ENCODE measurements at regions not wholly inside any gene's neighbourhood (a gene's known extent, or its start where the extent isn't known, plus 50 kb on each side); places are given as distances from the start of the nearest gene placed in this dataset.
"Not testable (repeated sequence)": the region's sequence is repeated elsewhere in the genome, so short reads cannot be mapped to it uniquely, and the experiment has no call there.

- no peak for DNase-seq (ENCODE audit: low spot score)
Observed at GRCh38 chr5:125609011-125609410, 814.2 kb upstream of the GRAMD2B start.

- no peak for DNase-seq (ENCODE audit: low spot score)
Observed at GRCh38 chr5:125610892-125611291, 812.3 kb upstream of the GRAMD2B start.

GRCh38 chr5:125611541-125611940 is 811.7 kb upstream of the GRAMD2B start:
- DNase-seq (ENCODE audit: low spot score): no peak

GRCh38 chr5:125612181-125612721 is 811.0 kb upstream of the GRAMD2B start:
- no peak for DNase-seq (ENCODE audit: low spot score)

- DNase-seq (ENCODE audit: low spot score): no peak
Observed at GRCh38 chr5:125612776-125613175, 810.4 kb upstream of the GRAMD2B start.

- DNase-seq (ENCODE audit: low spot score): no peak
Observed at GRCh38 chr5:125630237-125630636, 793.0 kb upstream of the GRAMD2B start.

- DNase-seq (ENCODE audit: low spot score): no peak
Observed at GRCh38 chr5:125633523-125633922, 789.7 kb upstream of the GRAMD2B start.

- no peak for DNase-seq (ENCODE audit: low spot score)
Observed at GRCh38 chr5:125634216-125634835, 788.9 kb upstream of the GRAMD2B start.

GRCh38 chr5:125639858-125640257 is 783.4 kb upstream of the GRAMD2B start:
- DNase-seq (ENCODE audit: low spot score): no peak

- DNase-seq (ENCODE audit: low spot score): no peak
Observed at GRCh38 chr5:125652761-125653160, 770.4 kb upstream of the GRAMD2B start.

- no peak for DNase-seq (ENCODE audit: low spot score)
Observed at GRCh38 chr5:125654392-125654791, 768.8 kb upstream of the GRAMD2B start.

- DNase-seq (ENCODE audit: low spot score): no peak
Observed at GRCh38 chr5:125655156-125655555, 768.1 kb upstream of the GRAMD2B start.

GRCh38 chr5:125657936-125658335 is 765.3 kb upstream of the GRAMD2B start:
- DNase-seq (ENCODE audit: low spot score): no peak

GRCh38 chr5:125659316-125660023 is 763.7 kb upstream of the GRAMD2B start:
- no peak for DNase-seq (ENCODE audit: low spot score)

GRCh38 chr5:125660231-125660895 is 762.8 kb upstream of the GRAMD2B start:
- DNase-seq (ENCODE audit: low spot score): no peak

- DNase-seq (ENCODE audit: low spot score): no peak
Observed at GRCh38 chr5:125661584-125661983, 761.6 kb upstream of the GRAMD2B start.

- DNase-seq (ENCODE audit: low spot score): no peak
Observed at GRCh38 chr5:125668884-125669283, 754.3 kb upstream of the GRAMD2B start.

- no peak for DNase-seq (ENCODE audit: low spot score)
Observed at GRCh38 chr5:125673359-125673950, 749.8 kb upstream of the GRAMD2B start.

- DNase-seq (ENCODE audit: low spot score): no peak
Observed at GRCh38 chr5:125679522-125679921, 743.7 kb upstream of the GRAMD2B start.

GRCh38 chr5:125683669-125684068 is 739.5 kb upstream of the GRAMD2B start:
- no peak for DNase-seq (ENCODE audit: low spot score)

GRCh38 chr5:125685771-125686170 is 737.4 kb upstream of the GRAMD2B start:
- no peak for DNase-seq (ENCODE audit: low spot score)

- DNase-seq (ENCODE audit: low spot score): not testable (repeated sequence)
Observed at GRCh38 chr5:125691738-125692530, 731.3 kb upstream of the GRAMD2B start.
